ENCODE measurements at regions not wholly inside any gene's neighbourhood (a gene's known extent, or its start where the extent isn't known, plus 50 kb on each side); places are given as distances from the start of the nearest gene placed in this dataset.
A peak's percentile ranks its signal among the peaks of the same experiment; 100 is the strongest.

DNA sequence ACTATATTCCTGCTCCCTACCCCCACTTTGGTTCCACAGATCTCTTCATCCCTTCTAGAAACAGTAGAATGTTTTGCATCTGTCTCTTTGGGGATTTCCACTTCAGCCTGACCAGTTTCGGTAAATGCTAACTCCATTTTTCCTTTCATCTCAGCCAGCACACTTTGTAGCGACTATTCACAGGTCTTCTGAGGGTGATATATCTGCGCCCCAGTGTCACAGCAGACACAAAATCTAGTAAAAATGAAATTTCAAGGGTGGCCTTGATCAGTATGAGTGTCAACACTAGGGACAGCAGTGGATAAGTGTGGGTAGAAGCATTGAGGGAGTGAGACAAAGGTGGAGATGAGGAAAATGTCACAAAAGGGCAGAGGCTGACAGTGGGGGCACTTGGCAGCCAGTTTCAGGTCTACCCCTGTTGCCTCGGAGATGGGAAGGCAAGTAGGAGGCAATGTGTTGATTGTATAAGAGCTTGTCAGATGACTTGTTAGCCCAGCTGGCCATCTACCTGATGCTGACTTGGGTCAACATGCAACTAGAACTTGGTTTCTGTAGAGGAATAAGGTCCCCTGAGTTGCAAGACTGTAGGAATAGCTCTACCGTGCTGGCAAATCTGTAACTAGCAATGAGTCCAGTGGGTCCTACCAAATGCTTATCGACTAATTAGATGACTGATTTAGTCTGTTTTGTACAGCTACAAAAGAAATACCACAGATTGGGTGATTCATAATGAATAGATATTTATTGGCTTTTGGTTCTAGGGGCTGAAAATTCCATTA, 60.7 kb downstream of the CXCR4 start (continued):
- TF ChIP-seq, protein P1, sequence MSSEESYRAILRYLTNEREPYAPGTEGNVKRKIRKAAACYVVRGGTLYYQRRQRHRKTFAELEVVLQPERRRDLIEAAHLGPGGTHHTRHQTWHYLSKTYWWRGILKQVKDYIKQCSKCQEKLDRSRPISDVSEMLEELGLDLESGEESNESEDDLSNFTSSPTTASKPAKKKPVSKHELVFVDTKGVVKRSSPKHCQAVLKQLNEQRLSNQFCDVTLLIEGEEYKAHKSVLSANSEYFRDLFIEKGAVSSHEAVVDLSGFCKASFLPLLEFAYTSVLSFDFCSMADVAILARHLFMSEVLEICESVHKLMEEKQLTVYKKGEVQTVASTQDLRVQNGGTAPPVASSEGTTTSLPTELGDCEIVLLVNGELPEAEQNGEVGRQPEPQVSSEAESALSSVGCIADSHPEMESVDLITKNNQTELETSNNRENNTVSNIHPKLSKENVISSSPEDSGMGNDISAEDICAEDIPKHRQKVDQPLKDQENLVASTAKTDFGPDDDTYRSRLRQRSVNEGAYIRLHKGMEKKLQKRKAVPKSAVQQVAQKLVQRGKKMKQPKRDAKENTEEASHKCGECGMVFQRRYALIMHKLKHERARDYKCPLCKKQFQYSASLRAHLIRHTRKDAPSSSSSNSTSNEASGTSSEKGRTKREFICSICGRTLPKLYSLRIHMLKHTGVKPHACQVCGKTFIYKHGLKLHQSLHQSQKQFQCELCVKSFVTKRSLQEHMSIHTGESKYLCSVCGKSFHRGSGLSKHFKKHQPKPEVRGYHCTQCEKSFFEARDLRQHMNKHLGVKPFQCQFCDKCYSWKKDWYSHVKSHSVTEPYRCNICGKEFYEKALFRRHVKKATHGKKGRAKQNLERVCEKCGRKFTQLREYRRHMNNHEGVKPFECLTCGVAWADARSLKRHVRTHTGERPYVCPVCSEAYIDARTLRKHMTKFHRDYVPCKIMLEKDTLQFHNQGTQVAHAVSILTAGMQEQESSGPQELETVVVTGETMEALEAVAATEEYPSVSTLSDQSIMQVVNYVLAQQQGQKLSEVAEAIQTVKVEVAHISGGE (CRISPR knock-in tag; IDR thresholded peaks at IDR 0.05), result no peak
- TF ChIP-seq, protein P2, sequence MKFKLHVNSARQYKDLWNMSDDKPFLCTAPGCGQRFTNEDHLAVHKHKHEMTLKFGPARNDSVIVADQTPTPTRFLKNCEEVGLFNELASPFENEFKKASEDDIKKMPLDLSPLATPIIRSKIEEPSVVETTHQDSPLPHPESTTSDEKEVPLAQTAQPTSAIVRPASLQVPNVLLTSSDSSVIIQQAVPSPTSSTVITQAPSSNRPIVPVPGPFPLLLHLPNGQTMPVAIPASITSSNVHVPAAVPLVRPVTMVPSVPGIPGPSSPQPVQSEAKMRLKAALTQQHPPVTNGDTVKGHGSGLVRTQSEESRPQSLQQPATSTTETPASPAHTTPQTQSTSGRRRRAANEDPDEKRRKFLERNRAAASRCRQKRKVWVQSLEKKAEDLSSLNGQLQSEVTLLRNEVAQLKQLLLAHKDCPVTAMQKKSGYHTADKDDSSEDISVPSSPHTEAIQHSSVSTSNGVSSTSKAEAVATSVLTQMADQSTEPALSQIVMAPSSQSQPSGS (IDR thresholded peaks at IDR 0.05; ENCODE audit: low read length), result no peak

DNA sequence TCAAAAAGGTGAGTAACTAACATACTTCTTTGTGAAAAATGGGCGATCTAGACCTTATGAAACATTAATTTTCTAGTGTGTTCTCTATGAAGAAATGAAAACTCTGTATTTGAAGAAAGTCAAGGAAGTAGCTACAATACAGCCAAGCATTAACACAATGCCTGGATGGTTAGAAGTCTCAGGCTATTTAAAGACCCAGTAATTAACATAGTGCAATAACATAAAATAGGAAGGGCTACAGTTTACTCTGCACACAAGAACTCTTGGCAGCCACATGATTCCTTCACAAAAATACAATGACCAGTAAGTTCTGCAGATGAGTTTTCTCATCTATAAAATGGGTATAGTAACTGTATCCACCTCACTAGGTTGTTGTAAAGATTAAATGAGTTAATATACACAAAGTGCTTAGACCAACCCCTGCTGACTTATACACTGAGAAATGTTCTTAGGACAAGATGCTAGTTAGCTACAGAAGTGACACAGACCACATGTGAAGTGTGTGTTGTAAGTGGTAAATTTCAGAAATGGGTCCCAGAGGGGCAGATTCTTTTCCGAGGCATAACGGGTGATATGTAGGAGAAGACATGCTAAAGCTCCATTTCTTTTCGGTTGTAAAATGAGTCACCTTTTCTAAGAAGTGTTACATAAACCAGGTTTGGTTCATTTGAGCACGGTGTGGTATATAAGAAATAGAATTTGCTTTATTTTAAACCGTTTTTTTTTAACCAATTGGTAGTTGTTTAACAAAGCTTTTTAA, 61.8 kb downstream of the CXCR4 start:
- 13% methylated on average over 6 of the region's 6 CpGs for WGBS (ENCODE audit: insufficient coverage, insufficient replicate concordance, low lambda C conversion rate, missing lambda C conversion rate)
- Histone ChIP-seq H3K9me3 (replicated peaks; ENCODE audit: control insufficient read depth, insufficient read depth, low read length) (no peaks in the 10 kb centered on the region; the same call in 2 of the 3 replicates), H3K4me1 (ENCODE audit: control insufficient read depth, insufficient read depth, low read length) (peaks cover 65% of the 10 kb centered on the region), H2AFZ (ENCODE audit: control insufficient read depth, low read depth, low read length) (no peak overlapping the region), H3K4me3 (0 out of 2 replicates have a peak overlapping the region, but pooled peaks have one; percentile 22), H3K27me3 (replicated peaks in 1 of 2; ENCODE audit: control insufficient read depth in 2 of 2, insufficient read depth in 2 of 2, low read length in 1 of 2) (no peaks in the 10 kb centered on the region), H3K9ac (ENCODE audit: control insufficient read depth, insufficient read depth, low read length) (no peak overlapping the region), H4K20me1 (ENCODE audit: control insufficient read depth, insufficient read depth) (no peaks in the 10 kb centered on the region), H3K79me2 (ENCODE audit: control insufficient read depth, insufficient read depth, low read length) (no peaks in the 10 kb centered on the region), H3K36me3 (ENCODE audit: control insufficient read depth in 2 of 2, insufficient read depth in 2 of 2, low read length in 1 of 2) (no peaks in the 10 kb centered on the region), H3K27ac (ENCODE audit: control insufficient read depth, insufficient read depth) (peak overlapping the region; percentile 75; the same call in 1 of the 2 replicates), H3K4me2 (ENCODE audit: control insufficient read depth, insufficient read depth) (peak overlapping the region; percentile 78)
- DNase-seq (ENCODE audit: low read depth, low spot score) (peak; percentile 67), ATAC-seq (peak; percentile 48), FAIRE-seq (peak; percentile 77)
- in situ Hi-C loops (cut with MboI) (loop anchor here (5.0 kb wide), 1 partner anchor 321 kb away; no protein-coding TSS in a partner anchor), intact Hi-C loops (cut with micrococcal nuclease; ENCODE audit: unreplicated experiment) (loop anchor here (1.0 to 10.0 kb wide), 6 partner anchors 76 to 323 kb away; no protein-coding TSS in a partner anchor)
- ChIA-PET RAD21 (ENCODE audit: unreplicated experiment) (interaction anchor here (0.6 to 17.6 kb wide), 42 partner anchors 8 to 325 kb away, joined by 3 to 348 read pairs (median 10); partner anchors contain the start of genes CXCR4 and DARS1), CTCF (interaction anchor here (0.6 to 8.6 kb wide), 21 partner anchors 12 to 328 kb away, joined by 3 to 103 read pairs (median 4); no protein-coding TSS in a partner anchor), SMC1A (ENCODE audit: uncharacterized antibody, unreplicated experiment) (interaction anchor here (0.6 to 24.6 kb wide), 44 partner anchors 9 to 1930 kb away, joined by 3 to 961 read pairs (median 8); partner anchors contain the start of genes CXCR4 and DARS1), POLR2A (interaction anchor here (0.6 to 4.9 kb wide), 38 partner anchors 9 to 326 kb away, joined by 3 to 39 read pairs (median 6); partner anchors contain the start of gene DARS1)
- BruUV-seq (replicated peaks), result no TSS peak
- TF ChIP-seq ZBED1 (IDR thresholded peaks at IDR 0.05; ENCODE audit: borderline replicate concordance), result no peak
- no peak for TF ChIP-seq CBX5 (IDR thresholded peaks at IDR 0.05; ENCODE audit: low read depth)
- TF ChIP-seq MEF2B (IDR thresholded peaks at IDR 0.05; ENCODE audit: partially characterized antibody, poor library complexity, severe bottlenecking), result peak; percentile 97
- TF ChIP-seq TCF3 (IDR thresholded peaks at IDR 0.05; ENCODE audit: borderline replicate concordance, insufficient read depth, low read depth, low read length), result no peak
- TF ChIP-seq, protein P3, sequence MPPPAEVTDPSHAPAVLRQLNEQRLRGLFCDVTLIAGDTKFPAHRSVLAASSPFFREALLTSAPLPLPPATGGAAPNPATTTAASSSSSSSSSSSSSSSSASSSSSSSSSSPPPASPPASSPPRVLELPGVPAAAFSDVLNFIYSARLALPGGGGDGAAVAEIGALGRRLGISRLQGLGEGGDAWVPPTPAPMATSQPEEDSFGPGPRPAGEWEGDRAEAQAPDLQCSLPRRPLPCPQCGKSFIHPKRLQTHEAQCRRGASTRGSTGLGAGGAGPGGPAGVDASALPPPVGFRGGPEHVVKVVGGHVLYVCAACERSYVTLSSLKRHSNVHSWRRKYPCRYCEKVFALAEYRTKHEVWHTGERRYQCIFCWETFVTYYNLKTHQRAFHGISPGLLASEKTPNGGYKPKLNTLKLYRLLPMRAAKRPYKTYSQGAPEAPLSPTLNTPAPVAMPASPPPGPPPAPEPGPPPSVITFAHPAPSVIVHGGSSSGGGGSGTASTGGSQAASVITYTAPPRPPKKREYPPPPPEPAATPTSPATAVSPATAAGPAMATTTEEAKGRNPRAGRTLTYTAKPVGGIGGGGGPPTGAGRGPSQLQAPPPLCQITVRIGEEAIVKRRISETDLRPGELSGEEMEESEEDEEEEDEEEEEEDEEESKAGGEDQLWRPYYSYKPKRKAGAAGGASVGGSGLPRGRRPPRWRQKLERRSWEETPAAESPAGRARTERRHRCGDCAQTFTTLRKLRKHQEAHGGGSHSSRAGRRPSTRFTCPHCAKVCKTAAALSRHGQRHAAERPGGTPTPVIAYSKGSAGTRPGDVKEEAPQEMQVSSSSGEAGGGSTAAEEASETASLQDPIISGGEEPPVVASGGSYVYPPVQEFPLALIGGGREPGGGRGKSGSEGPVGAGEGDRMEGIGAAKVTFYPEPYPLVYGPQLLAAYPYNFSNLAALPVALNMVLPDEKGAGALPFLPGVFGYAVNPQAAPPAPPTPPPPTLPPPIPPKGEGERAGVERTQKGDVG (CRISPR knock-in tag; IDR thresholded peaks at IDR 0.05), result no peak
- TF ChIP-seq PAX5 (IDR thresholded peaks at IDR 0.05; ENCODE audit: borderline replicate concordance, low read depth, low read length), result peak; percentile 44; the same call in 1 of the 2 replicates
- peak; percentile 76 for TF ChIP-seq IKZF1 (conservative IDR thresholded peaks at IDR 0.05)
- peak in 1 of 2 experiments; percentile 61; a peak in 1 of 4 replicates for TF ChIP-seq ETV6 (conservative IDR thresholded peaks at IDR 0.05 in 1 of 2, IDR thresholded peaks at IDR 0.05 in 1 of 2; ENCODE audit: borderline replicate concordance in 1 of 2, low read depth in 1 of 2)
